Kidney epithelial cell (primary cell): ENCODE measurements at regions not wholly inside any gene's neighbourhood (a gene's known extent, or its start where the extent isn't known, plus 50 kb on each side); places are given as distances from the start of the nearest gene placed in this dataset.

Experiments used
- DNase-seq: peaks from one replicate; pipeline ENCODE4 v3.0.0-alpha.2; 2010; ENCODE audit warnings: low read depth
- H3K27me3 ChIP-seq: 2 replicates; pipeline ENCODE4 v1.6.0; 2011; ENCODE audit warnings: low read length; ENCODE audit not compliant: control insufficient read depth, insufficient read depth
- H3K36me3 ChIP-seq: 2 replicates; pipeline ENCODE4 v1.5.1; 2011; ENCODE audit warnings: low read length; ENCODE audit not compliant: control insufficient read depth, insufficient read depth
- H3K4me3 ChIP-seq: 2 replicates; pipeline ENCODE4 v1.5.1; 2011; ENCODE audit warnings: low read depth, mild to moderate bottlenecking, control low read depth, low read length
- TF ChIP-seq, protein P1 (sequence below): IDR thresholded peaks from 2 replicates; pipeline ENCODE4 v1.5.1; 2011; ENCODE audit warnings: mild to moderate bottlenecking, moderate library complexity, low read length, control low read depth, inconsistent platforms; ENCODE audit not compliant: insufficient read depth, poor library complexity, severe bottlenecking

DNA sequence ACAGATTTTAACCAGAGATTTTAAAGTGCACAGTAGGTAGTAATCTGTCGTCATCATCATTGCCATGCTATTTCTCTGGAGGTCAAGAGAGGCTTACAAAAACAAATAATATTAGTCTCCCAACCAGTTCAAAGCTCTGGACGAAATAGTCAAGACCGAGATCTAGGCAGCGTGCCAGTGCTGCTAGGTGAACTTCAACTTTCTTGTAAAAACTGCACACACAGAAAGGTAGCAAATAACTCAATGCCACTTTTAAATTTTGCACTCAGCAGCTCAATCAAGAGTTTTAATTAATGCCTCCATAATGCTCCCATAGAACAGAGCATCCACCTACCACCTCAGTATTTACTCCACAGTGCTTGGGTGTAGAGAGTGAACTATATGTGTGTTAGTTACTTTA is 656.8 kb downstream of the IRX1 start:
- no peaks in the 10 kb centered on the region for H3K27me3 ChIP-seq
- H3K4me3 ChIP-seq: no peak overlapping the region
- no peak for DNase-seq
- H3K36me3 ChIP-seq: no peaks in the 10 kb centered on the region
- TF ChIP-seq, protein P1, sequence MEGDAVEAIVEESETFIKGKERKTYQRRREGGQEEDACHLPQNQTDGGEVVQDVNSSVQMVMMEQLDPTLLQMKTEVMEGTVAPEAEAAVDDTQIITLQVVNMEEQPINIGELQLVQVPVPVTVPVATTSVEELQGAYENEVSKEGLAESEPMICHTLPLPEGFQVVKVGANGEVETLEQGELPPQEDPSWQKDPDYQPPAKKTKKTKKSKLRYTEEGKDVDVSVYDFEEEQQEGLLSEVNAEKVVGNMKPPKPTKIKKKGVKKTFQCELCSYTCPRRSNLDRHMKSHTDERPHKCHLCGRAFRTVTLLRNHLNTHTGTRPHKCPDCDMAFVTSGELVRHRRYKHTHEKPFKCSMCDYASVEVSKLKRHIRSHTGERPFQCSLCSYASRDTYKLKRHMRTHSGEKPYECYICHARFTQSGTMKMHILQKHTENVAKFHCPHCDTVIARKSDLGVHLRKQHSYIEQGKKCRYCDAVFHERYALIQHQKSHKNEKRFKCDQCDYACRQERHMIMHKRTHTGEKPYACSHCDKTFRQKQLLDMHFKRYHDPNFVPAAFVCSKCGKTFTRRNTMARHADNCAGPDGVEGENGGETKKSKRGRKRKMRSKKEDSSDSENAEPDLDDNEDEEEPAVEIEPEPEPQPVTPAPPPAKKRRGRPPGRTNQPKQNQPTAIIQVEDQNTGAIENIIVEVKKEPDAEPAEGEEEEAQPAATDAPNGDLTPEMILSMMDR: no peak

DNA sequence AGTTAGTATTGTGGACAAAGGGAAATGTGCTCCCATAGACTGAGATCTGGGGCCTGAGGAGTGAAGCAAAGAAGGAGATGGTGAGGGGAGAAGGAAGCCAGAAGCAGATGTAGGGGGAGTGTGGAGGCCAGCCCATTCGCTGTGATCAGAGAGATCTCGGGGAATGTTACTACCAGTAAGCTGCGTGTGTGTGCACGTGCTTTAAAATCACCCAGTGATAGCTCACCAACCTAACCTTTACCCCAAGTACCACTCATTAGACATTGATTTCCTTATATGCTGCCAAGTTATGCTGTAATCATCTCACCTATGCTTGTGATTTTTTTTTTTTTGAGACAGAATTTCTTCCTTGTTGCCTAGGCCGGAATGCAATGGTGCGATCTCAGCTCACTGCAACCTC is 659.1 kb downstream of the IRX1 start:
- Histone ChIP-seq H3K4me3 (no peak overlapping the region), H3K27me3 (no peaks in the 10 kb centered on the region), H3K36me3 (no peaks in the 10 kb centered on the region)
- DNase-seq: no peak
- TF ChIP-seq, protein P1: no peak

DNA sequence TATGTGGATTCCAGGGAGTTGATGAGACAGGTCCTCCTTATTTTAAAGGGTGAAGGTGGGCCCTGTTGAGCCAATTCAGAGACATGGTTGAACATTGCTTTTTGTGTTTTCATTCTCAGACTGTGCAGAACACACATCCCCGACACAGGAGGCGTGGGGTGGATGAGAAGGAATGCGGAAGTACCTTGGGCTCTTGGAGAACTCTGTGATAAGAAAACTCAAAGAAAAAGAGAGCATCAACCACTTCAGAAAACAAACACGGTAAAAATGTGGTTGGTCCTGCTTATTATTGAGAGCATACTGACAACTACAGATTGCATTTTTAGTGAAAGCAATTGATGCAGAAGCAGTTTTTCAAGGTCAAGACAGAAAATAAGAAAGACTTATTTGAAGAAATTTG is 659.8 kb downstream of the IRX1 start:
- DNase-seq: no peak
- no peaks in the 10 kb centered on the region for H3K36me3 ChIP-seq
- H3K27me3 ChIP-seq: no peaks in the 10 kb centered on the region
- TF ChIP-seq, protein P1: no peak
- H3K4me3 ChIP-seq: no peak overlapping the region

DNA sequence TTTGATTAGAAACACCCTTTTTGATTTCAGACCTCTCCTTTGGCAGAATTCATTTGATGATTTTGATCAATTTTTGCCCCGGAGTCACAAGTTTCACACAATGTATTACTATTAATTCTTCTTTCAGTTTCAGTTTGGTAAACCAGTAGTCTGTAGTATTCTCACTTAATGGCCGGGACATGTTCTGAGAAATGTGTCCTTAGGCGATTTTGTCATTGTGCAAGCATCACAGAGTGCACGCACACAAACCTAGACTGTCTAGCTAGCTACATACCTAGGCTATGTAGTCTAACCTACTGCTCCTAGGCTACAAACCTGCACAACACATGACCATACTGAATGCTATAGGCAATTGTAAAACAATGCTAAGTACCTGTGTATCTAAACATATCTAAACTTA is 662.5 kb downstream of the IRX1 start:
- no peak overlapping the region for H3K4me3 ChIP-seq
- TF ChIP-seq, protein P1: no peak
- no peak for DNase-seq

DNA sequence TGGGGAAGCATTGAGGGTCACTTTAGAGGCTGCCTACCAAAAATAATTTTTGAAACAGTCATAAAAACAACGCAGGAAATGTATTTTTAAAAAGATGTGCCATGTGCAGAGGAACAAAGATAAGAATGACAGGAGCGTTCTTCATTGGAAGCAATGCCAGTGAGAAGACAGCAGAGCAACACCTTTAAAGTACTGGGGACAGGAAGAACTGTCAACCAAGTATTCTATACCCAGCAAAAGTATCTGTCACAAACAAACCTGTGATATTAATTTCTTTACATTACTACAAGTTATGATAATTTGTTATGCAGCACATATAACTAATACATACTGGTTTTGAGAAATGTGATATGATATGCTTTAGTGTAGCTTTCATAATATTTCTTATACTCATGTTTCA is 675.6 kb downstream of the IRX1 start:
- no peak for DNase-seq
- no peaks in the 10 kb centered on the region for H3K36me3 ChIP-seq
- H3K27me3 ChIP-seq: no peaks in the 10 kb centered on the region
- H3K4me3 ChIP-seq: no peak overlapping the region
- TF ChIP-seq, protein P1: no peak

More for the DNA sequence above, 662.5 kb downstream of the IRX1 start:
- Histone ChIP-seq H3K27me3 (no peaks in the 10 kb centered on the region), H3K36me3 (no peaks in the 10 kb centered on the region)

DNA sequence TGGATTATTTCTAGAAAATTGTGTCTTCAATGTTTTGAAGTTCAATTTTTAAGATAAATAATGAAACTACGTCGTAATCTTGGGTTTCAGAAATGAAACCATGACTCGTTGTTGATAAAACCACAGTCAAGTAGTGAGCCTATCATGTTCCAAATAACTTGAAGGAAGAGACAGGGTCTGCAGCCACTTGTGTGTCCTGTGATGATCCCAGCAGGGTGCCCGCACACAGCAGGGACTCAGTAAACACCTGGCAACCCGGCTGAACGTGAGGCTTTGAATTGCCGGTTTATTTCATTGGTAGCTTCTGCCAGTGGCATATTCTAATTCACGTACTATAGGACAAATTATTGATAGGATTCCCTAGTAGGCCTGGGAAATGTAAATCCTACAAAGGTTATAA is 679.6 kb downstream of the IRX1 start:
- DNase-seq: no peak
- H3K4me3 ChIP-seq: no peak overlapping the region
- TF ChIP-seq, protein P1: no peak
- no peaks in the 10 kb centered on the region for H3K36me3 ChIP-seq
- H3K27me3 ChIP-seq: no peaks in the 10 kb centered on the region
